CD4-positive, alpha-beta T cell treated with Interleukin-12 subunit alpha and Interleukin-12 subunit beta, for 1 hour (primary cell): ENCODE measurements at regions not wholly inside any gene's neighbourhood (a gene's known extent, or its start where the extent isn't known, plus 50 kb on each side); places are given as distances from the start of the nearest gene placed in this dataset.

ENCODE experiments used
- DNase-seq: peaks from one replicate; pipeline ENCODE4 v3.0.0-alpha.2; 2020

DNA sequence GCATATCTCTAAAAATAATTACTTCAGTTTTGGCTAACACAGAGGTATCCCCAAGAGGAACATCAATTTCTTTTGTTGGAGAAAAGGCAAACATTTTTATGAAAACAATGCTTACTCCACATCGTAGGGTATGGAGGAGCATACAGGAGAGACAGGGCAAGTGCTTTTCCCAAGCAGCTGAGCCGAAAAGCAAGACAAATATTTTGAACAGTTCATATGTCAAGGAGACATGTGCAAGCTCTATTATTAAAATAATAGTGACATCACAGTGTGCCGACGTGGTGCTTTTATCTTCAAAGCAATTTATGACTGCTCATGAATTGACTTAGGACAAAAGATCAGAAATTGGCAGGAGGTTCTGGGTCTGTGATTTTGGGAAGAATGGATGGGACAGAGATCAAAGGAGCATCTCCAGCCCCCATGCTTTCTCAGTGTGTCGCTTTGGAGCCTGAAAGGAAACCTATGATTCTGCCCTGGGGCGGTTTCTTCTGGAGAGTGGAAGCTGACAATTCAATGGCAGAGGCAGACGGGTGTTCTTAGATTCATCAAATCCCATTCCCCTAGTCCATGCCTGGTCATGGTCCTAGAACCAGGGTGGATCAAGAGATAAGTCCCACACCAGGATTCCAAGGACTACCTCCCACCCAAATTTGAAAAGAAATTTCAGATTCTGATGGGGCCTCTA lies 97.1 kb downstream of the JCAD start:
- DNase-seq = no peak

- DNase-seq = no peak
Measured at GRCh38 chr10:29961351-29961750, 98.0 kb downstream of the JCAD start.

DNA sequence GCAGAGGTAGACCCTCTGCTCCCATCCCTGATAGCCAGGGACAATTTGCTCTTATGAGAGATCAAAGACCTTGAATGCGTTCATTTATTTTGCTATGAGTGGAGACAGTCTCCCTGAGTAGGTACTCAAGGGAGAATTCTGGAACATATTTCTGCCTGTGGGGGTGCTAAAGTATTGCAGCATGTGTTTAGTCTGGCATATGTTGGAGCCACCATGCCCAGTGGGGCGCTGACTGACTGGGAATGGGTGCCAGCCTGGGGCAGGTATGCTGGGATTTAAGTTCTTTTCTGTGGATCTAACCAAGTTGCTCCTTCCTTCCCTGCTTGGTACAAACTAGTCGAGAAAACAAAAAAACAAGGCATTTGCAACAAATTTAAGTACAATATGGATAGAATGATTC lies 99.1 kb downstream of the JCAD start:
- no peak for DNase-seq

GRCh38 chr10:29959586-29959985 lies 99.8 kb downstream of the JCAD start:
- DNase-seq = no peak

DNA sequence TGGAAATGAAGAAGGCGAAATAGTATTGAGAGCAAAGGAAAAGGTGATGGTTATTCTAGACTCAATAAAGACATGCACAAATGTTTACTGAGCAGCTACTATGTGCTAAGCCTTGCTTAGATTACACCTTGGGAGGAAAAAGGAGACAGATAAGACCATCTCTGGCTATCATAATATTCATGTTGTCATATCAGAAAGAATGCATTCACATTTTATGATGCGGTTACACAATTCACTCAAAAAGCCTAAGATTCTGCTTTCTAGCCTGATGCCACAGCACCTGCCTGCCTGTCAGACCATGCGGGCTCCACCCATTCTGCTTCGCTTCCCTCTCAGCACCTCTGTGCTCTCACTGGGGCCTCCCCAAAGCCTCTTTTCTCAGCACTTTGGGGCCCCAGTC lies 100.9 kb downstream of the JCAD start:
- no peak for DNase-seq

- no peak for DNase-seq
Measured at GRCh38 chr10:29957907-29958331, 101.5 kb downstream of the JCAD start.

DNA sequence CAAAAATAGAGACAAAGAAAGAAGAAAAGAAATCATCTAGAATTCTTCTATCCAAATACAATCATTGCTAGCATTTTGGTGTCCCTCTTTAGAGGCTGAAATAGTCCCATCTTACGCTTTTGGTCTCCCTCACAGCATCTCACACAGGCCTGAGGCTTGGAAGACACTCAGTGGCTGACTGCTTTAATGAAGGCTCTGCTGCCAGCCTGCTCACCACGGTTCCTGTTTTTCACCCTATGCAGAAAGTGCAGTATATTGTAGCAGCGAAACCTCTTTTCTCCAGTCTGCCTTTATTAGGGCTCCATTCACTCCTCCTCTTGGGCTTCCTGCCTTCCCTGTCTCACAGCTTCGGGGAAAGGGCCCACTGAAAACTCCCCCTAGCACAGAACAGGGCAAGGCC lies 102.2 kb downstream of the JCAD start:
- DNase-seq = no peak

GRCh38 chr10:29956335-29956924 lies 103.0 kb downstream of the JCAD start:
- DNase-seq = no peak

GRCh38 chr10:29955329-29955935 lies 104.0 kb downstream of the JCAD start:
- DNase-seq = no peak

DNA sequence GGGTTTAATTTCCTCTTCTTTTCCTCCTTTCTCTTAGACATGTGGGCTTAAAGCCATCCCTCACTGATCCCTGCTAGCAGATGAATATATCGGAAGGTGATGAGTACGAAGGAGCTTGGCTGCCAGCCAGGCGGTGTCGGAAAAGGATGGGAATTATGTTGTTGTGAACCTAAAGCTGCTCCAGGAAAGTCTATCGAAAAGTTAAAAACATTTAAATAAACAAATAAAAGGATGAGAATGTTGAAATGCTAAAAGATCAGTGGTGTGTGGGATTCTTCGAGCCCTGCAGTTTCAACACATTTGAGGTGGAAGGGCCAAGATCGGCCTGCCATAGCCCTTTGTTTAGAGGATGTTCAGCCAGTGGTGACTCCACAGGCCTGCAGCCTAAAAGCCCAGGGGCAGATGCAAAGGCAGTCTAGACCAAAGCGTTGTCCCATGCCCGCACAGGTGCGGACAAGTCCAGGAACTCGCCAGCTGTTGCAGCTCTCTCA lies 107.9 kb downstream of the JCAD start:
- no peak for DNase-seq

DNA sequence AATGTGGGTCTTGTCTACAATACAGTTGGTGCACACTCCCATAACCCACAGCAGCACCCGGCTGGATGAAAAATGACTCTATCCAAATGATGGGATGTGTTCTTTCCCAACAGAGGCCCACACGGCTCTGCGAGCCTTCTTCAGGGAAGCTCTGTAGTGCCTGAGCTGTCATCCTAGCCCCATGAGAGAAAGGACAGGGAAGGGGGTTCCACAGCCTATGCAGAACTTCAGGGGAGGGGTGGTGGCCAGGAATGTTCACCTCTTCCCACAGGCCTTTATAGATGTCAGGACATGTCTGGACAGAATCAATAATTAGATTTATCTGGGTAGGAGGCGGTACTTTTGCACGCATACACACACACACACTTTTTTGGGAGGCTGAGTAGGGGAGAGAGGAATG lies 109.0 kb downstream of the JCAD start:
- no peak for DNase-seq

GRCh38 chr10:29949411-29950011 lies 109.9 kb downstream of the JCAD start:
- DNase-seq = no peak

- no peak for DNase-seq
Measured at GRCh38 chr10:29948881-29949355, 110.5 kb downstream of the JCAD start.

- DNase-seq = no peak
Measured at GRCh38 chr10:29947701-29948060, 111.7 kb downstream of the JCAD start.

DNA sequence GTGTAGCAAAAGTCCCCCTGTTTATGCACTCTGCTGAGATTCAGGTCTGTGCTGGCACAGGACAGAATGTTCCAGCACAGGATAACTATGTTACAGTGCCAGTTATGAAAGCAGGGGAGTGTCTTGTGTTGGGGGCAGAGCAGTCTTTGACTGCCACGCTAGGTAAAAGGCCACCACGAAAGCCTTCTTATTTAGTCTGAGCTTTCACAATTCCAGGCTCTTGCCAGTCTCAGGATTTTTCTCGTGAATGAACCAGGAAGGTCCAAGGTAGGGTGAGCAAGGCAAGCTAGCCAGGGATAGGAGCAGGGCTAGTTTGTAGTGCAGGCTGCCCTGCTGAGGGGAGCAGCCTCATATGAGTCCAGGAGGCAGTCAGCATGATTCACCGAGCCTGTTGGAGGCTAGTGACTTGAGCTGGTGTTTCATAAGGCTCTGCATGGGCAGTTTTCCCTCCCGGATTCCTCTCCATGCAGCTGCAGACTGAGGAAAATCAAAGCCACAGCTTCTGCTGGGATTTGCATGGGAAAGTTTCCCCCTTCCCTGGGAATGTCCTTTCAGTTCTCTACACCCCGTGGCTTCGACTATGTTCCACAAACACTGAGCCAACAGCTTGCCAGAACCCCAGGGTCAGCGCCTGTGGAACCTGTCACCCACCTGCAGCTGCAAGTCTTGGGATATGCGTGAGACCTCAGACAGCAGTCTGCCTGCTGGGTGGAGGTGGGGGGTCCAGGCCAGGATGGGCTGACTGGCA lies 112.3 kb downstream of the JCAD start:
- DNase-seq = no peak

DNA sequence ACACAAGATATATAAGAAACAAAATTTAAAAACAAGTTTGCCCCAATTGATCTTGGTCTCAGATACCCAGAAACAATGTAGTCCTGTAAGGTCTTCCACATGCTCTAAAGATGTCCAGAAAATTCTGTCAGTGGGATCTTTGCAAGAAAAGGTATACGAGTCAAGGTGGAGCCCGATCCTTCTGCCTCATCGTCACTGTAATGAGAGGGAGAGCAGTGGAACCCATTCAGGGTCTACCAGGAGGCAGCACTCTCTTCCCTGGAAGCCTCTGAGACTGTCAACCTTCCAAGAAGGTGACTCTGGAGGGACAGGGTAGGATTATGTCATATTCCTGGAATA lies 112.8 kb downstream of the JCAD start:
- DNase-seq = no peak

DNA sequence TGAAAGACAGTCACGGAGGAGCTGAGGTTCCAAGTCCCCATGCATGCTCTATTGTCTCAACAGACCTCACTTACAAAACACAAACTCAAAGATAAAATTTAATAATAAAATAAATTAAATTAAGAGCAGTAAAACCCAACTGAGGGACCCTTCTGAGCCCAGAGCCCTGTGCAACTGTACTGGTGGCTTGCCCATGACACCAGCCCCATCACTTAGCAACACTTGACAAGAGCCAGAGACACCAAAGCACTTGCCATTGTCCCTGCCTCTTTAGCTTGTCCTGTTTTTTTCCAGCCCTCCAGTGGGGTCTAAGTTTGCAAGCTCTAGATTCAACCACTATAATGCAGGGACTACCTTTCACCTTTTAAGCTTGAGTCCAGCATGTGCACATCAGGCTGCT lies 117.9 kb downstream of the JCAD start:
- no peak for DNase-seq

- no peak for DNase-seq
Measured at GRCh38 chr10:29932991-29933390, 126.4 kb downstream of the JCAD start.

GRCh38 chr10:29931833-29932232 lies 127.6 kb downstream of the JCAD start:
- no peak for DNase-seq

DNA sequence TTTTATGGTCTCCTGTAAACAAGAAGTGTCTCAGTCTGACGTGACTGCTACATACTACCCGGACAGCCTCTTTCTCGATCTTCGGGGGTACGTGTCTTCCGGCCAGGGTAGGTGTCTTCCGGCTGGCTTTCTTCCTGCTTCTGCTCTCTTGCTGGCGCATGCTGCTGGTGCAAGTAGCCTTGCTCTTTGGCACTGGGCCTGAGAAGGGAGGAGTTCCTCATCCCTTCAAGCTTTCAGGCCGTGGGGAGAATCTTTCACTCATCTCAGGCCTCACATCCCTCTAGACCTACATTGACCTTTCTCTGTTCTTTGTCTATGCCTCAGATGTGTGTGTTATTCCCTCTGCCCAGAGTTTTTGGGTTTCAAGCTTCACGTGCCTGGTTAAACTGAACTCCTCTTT lies 130.4 kb downstream of the JCAD start:
- no peak for DNase-seq

- DNase-seq = no peak
Measured at GRCh38 chr10:29926693-29927048, 132.7 kb downstream of the JCAD start.

GRCh38 chr10:29925771-29926692 lies 133.4 kb downstream of the JCAD start:
- DNase-seq = no peak
